ENCODE measurements at regions not wholly inside any gene's neighbourhood (a gene's known extent, or its start where the extent isn't known, plus 50 kb on each side); places are given as distances from the start of the nearest gene placed in this dataset.

GRCh38 chr9:7259544-7260241 lies 501.9 kb downstream of the KDM4C start:
- DNase-seq (ENCODE audit: low spot score in 2 of 2): no peak
- no peak for FAIRE-seq

GRCh38 chr9:7258688-7259396 lies 501.1 kb downstream of the KDM4C start:
- FAIRE-seq (no peak), DNase-seq (ENCODE audit: low spot score in 2 of 2) (no peak)

- no peak for DNase-seq (ENCODE audit: low spot score in 2 of 2)
- no peak for FAIRE-seq
These were observed 489.2 kb downstream of the KDM4C start for GRCh38 chr9:7246917-7247522.

GRCh38 chr9:7245976-7246580 lies 488.3 kb downstream of the KDM4C start:
- FAIRE-seq (no peak), DNase-seq (ENCODE audit: low spot score in 2 of 2) (no peak)

- no peak for FAIRE-seq
- no peak for DNase-seq (ENCODE audit: low spot score in 2 of 2)
These were observed 486.1 kb downstream of the KDM4C start for GRCh38 chr9:7243838-7244237.

- no peak for FAIRE-seq
- no peak for DNase-seq (ENCODE audit: low spot score in 2 of 2)
These were observed 484.4 kb downstream of the KDM4C start for GRCh38 chr9:7242126-7242525.

- no peak for DNase-seq (ENCODE audit: low spot score in 2 of 2)
- FAIRE-seq: no peak
These were observed 483.9 kb downstream of the KDM4C start for GRCh38 chr9:7241694-7242093.

- no peak for DNase-seq (ENCODE audit: low spot score in 2 of 2)
- no peak for FAIRE-seq
These were observed 483.0 kb downstream of the KDM4C start for GRCh38 chr9:7240569-7241311.

- FAIRE-seq (no peak), DNase-seq (ENCODE audit: low spot score in 2 of 2) (no peak)
These were observed 481.9 kb downstream of the KDM4C start for GRCh38 chr9:7239708-7240107.

GRCh38 chr9:7238247-7238637 lies 480.5 kb downstream of the KDM4C start:
- FAIRE-seq: no peak
- DNase-seq (ENCODE audit: low spot score in 2 of 2): no peak

GRCh38 chr9:7237473-7238246 lies 479.9 kb downstream of the KDM4C start:
- FAIRE-seq: no peak
- no peak for DNase-seq (ENCODE audit: low spot score in 2 of 2)

GRCh38 chr9:7236186-7236585 lies 478.4 kb downstream of the KDM4C start:
- no peak for FAIRE-seq
- no peak for DNase-seq (ENCODE audit: low spot score in 2 of 2)

- FAIRE-seq (no peak), DNase-seq (ENCODE audit: low spot score in 2 of 2) (no peak)
These were observed 476.4 kb downstream of the KDM4C start for GRCh38 chr9:7234144-7234543.

GRCh38 chr9:7229571-7229970 lies 471.8 kb downstream of the KDM4C start:
- no peak for FAIRE-seq
- DNase-seq (ENCODE audit: low spot score in 2 of 2): no peak

- DNase-seq (ENCODE audit: low spot score in 2 of 2) (no peak), FAIRE-seq (no peak)
These were observed 471.0 kb downstream of the KDM4C start for GRCh38 chr9:7228726-7229125.

GRCh38 chr9:7227951-7228350 lies 470.2 kb downstream of the KDM4C start:
- FAIRE-seq: no peak
- no peak for DNase-seq (ENCODE audit: low spot score in 2 of 2)

- no peak for FAIRE-seq
- no peak for DNase-seq (ENCODE audit: low spot score in 2 of 2)
These were observed 468.4 kb downstream of the KDM4C start for GRCh38 chr9:7226007-7226640.

All from frontal cortex (tissue), 3 donors.